Smooth muscle cell (in vitro differentiated cells): ENCODE measurements at regions not wholly inside any gene's neighbourhood (a gene's known extent, or its start where the extent isn't known, plus 50 kb on each side); places are given as distances from the start of the nearest gene placed in this dataset.

Source experiments
- DNase-seq: peaks from one replicate; lab custom pipeline; 2025; ENCODE audit not compliant: unreplicated experiment; lab: John Stamatoyannopoulos, UW
- H2AFZ ChIP-seq: fragments of 200-600 bp; sonication (generic); 2 replicates; pipeline ENCODE4 v1.6.0; 2016; ENCODE audit warnings: antibody characterized with exemption, low read depth, mild to moderate bottlenecking
- H3F3A ChIP-seq: fragments of 200-600 bp; sonication (generic); 2 replicates; pipeline ENCODE4 v1.6.0; 2017; ENCODE audit warnings: antibody characterized with exemption, low read depth
- H3K27ac ChIP-seq: fragments of 200-600 bp; sonication (generic); 2 replicates; pipeline ENCODE4 v1.5.1; 2016; ENCODE audit warnings: low read depth, mild to moderate bottlenecking
- H3K27me3 ChIP-seq: fragments of 200-600 bp; sonication (generic); 2 replicates; pipeline ENCODE4 v1.6.1; 2016; ENCODE audit warnings: low read depth, mild to moderate bottlenecking
- H3K36me3 ChIP-seq: fragments of 200-600 bp; sonication (generic); 2 replicates; pipeline ENCODE4 v1.5.1; 2016; ENCODE audit warnings: low read depth
- H3K4me1 ChIP-seq: fragments of 200-600 bp; sonication (generic); 2 replicates; pipeline ENCODE4 v1.5.1; 2016; ENCODE audit warnings: low read depth
- H3K4me2 ChIP-seq: fragments of 200-600 bp; sonication (generic); 2 replicates; pipeline ENCODE4 v1.6.0; 2016; ENCODE audit warnings: mild to moderate bottlenecking
- H3K4me3 ChIP-seq: fragments of 200-600 bp; sonication (generic); 2 replicates; pipeline ENCODE4 v1.5.1; 2016; ENCODE audit warnings: mild to moderate bottlenecking
- H3K79me2 ChIP-seq: fragments of 200-600 bp; sonication (generic); 2 replicates; pipeline ENCODE4 v1.6.0; 2016; ENCODE audit warnings: low read depth, mild to moderate bottlenecking
- H3K9ac ChIP-seq: fragments of 200-600 bp; sonication (generic); 2 replicates; pipeline ENCODE4 v1.6.0; 2016; ENCODE audit warnings: low read depth
- H3K9me3 ChIP-seq: fragments of 200-600 bp; sonication (generic); replicated peaks from 2 replicates; pipeline ENCODE4 v1.5.1; 2016; ENCODE audit warnings: low read depth
- H4K20me1 ChIP-seq: fragments of 200-600 bp; sonication (generic); 2 replicates; pipeline ENCODE4 v1.6.0; 2016; ENCODE audit warnings: low read depth
- CTCF ChIP-seq: fragments of 200-600 bp; sonication (generic); IDR thresholded peaks from 2 replicates; pipeline ENCODE4 v1.5.1; 2017; ENCODE audit warnings: borderline replicate concordance, mild to moderate bottlenecking, antibody characterized with exemption; ENCODE audit not compliant: insufficient read depth, poor library complexity, severe bottlenecking
- WGBS: methylation state at CpG from one replicate; pipeline ENCODE4 v1.1.7; 2016; ENCODE audit warnings: low lambda C conversion rate; 5-methylcytosine and 5-hydroxymethylcytosine counted together

GRCh38 chr2:103739921-103740320 is 978.1 kb downstream of the TMEM182 start:
- no peak overlapping the region for H3K4me3 ChIP-seq
- no peaks in the 10 kb centered on the region for H4K20me1 ChIP-seq
- H2AFZ ChIP-seq: no peak overlapping the region
- no peak for TF ChIP-seq CTCF
- no peak overlapping the region for H3K4me2 ChIP-seq
- H3K27me3 ChIP-seq: no peaks in the 10 kb centered on the region
- H3K27ac ChIP-seq: no peak overlapping the region
- no peaks in the 10 kb centered on the region for H3K36me3 ChIP-seq
- no peak for DNase-seq
- no peaks in the 10 kb centered on the region for H3F3A ChIP-seq
- H3K9ac ChIP-seq: no peak overlapping the region
- no peaks in the 10 kb centered on the region for H3K4me1 ChIP-seq
- no peaks in the 10 kb centered on the region for H3K9me3 ChIP-seq
- H3K79me2 ChIP-seq: no peaks in the 10 kb centered on the region
- 74% methylated on average over 1 of the region's 1 CpG for WGBS

GRCh38 chr2:103740631-103741030 is 978.8 kb downstream of the TMEM182 start:
- no peak for DNase-seq
- TF ChIP-seq CTCF: no peak
- no peak overlapping the region for H2AFZ ChIP-seq
- 83% methylated on average over 1 of the region's 1 CpG for WGBS
- H3K4me1 ChIP-seq: no peaks in the 10 kb centered on the region
- H3K4me2 ChIP-seq: no peak overlapping the region
- H3K9ac ChIP-seq: no peak overlapping the region
- H3K27ac ChIP-seq: no peak overlapping the region
- H3K9me3 ChIP-seq: no peaks in the 10 kb centered on the region
- H3K79me2 ChIP-seq: no peaks in the 10 kb centered on the region
- no peaks in the 10 kb centered on the region for H3K27me3 ChIP-seq
- H3K4me3 ChIP-seq: no peak overlapping the region
- H3K36me3 ChIP-seq: no peaks in the 10 kb centered on the region
- H4K20me1 ChIP-seq: no peaks in the 10 kb centered on the region
- H3F3A ChIP-seq: no peaks in the 10 kb centered on the region

- Histone ChIP-seq H3K36me3 (no peaks in the 10 kb centered on the region), H4K20me1 (no peaks in the 10 kb centered on the region), H3K27me3 (no peaks in the 10 kb centered on the region), H3K79me2 (no peaks in the 10 kb centered on the region), H3F3A (no peaks in the 10 kb centered on the region), H3K27ac (no peak overlapping the region), H2AFZ (no peak overlapping the region), H3K9ac (no peak overlapping the region), H3K4me1 (no peaks in the 10 kb centered on the region), H3K4me3 (no peak overlapping the region), H3K9me3 (no peaks in the 10 kb centered on the region), H3K4me2 (no peak overlapping the region)
- no peak for TF ChIP-seq CTCF
- no peak for DNase-seq
Observed at GRCh38 chr2:103743195-103743594, 981.4 kb downstream of the TMEM182 start.

GRCh38 chr2:103754530-103754929 is 992.7 kb downstream of the TMEM182 start:
- Histone ChIP-seq H3K9ac (no peak overlapping the region), H3K4me2 (no peak overlapping the region), H4K20me1 (no peaks in the 10 kb centered on the region), H2AFZ (no peak overlapping the region), H3K36me3 (no peaks in the 10 kb centered on the region), H3K4me3 (no peak overlapping the region), H3K79me2 (no peaks in the 10 kb centered on the region), H3K4me1 (no peaks in the 10 kb centered on the region), H3F3A (no peaks in the 10 kb centered on the region), H3K9me3 (no peaks in the 10 kb centered on the region), H3K27ac (no peak overlapping the region), H3K27me3 (no peaks in the 10 kb centered on the region)
- DNase-seq: no peak
- no peak for TF ChIP-seq CTCF
- 88% methylated on average over 2 of the region's 2 CpGs for WGBS
